OCI-LY7 (cell line): ENCODE measurements at regions not wholly inside any gene's neighbourhood (a gene's known extent, or its start where the extent isn't known, plus 50 kb on each side); places are given as distances from the start of the nearest gene placed in this dataset.
"Not testable (repeated sequence)": the region's sequence is repeated elsewhere in the genome, so short reads cannot be mapped to it uniquely, and the experiment has no call there.

ENCODE experiments used
- CTCF ChIP-seq: fragments of 200-600 bp; sonication (generic); conservative IDR thresholded peaks from 2 replicates; pipeline ENCODE4 v1.5.1; 2014; ENCODE audit warnings: mild to moderate bottlenecking, antibody characterized with exemption, low read length, moderate library complexity, mixed read lengths
- EZH2phosphoT487 ChIP-seq: fragments of 200-600 bp; sonication (generic); IDR thresholded peaks from 2 replicates; pipeline ENCODE4 v1.6.1; 2018; ENCODE audit warnings: low read depth, borderline replicate concordance, mild to moderate bottlenecking, mixed run types, antibody characterized with exemption, low read length, moderate library complexity, mixed read lengths

- not testable (repeated sequence) for TF ChIP-seq EZH2phosphoT487, CTCF
These were observed 279.5 kb downstream of the AKAIN1 start for GRCh38 chr18:4917509-4917908.
